ENCODE measurements at regions not wholly inside any gene's neighbourhood (a gene's known extent, or its start where the extent isn't known, plus 50 kb on each side); places are given as distances from the start of the nearest gene placed in this dataset.

GRCh38 chr3:28863186-28863585 lies 417.7 kb upstream of the RBMS3 start:
- TF ChIP-seq CTCF (IDR thresholded peaks at IDR 0.05): no peak

GRCh38 chr3:28867836-28868235 lies 413.0 kb upstream of the RBMS3 start:
- no peak for TF ChIP-seq CTCF (IDR thresholded peaks at IDR 0.05)

GRCh38 chr3:28868897-28869296 lies 412.0 kb upstream of the RBMS3 start:
- TF ChIP-seq CTCF (IDR thresholded peaks at IDR 0.05): no peak

- TF ChIP-seq CTCF (IDR thresholded peaks at IDR 0.05): no peak
Observed at GRCh38 chr3:28877912-28878311, 403.0 kb upstream of the RBMS3 start.

GRCh38 chr3:28890373-28890772 lies 390.5 kb upstream of the RBMS3 start:
- TF ChIP-seq CTCF (IDR thresholded peaks at IDR 0.05): no peak

- no peak for TF ChIP-seq CTCF (IDR thresholded peaks at IDR 0.05)
Observed at GRCh38 chr3:28891485-28891884, 389.4 kb upstream of the RBMS3 start.

- no peak for TF ChIP-seq CTCF (IDR thresholded peaks at IDR 0.05)
Observed at GRCh38 chr3:28900301-28900700, 380.6 kb upstream of the RBMS3 start.

GRCh38 chr3:28901018-28901417 lies 379.9 kb upstream of the RBMS3 start:
- TF ChIP-seq CTCF (IDR thresholded peaks at IDR 0.05): no peak

Data from LNCAP (cell line).